Endodermal cell (in vitro differentiated cells): ENCODE measurements at regions not wholly inside any gene's neighbourhood (a gene's known extent, or its start where the extent isn't known, plus 50 kb on each side); places are given as distances from the start of the nearest gene placed in this dataset.

Source experiments
- DNase-seq: peaks from one replicate; pipeline ENCODE4 v3.0.0-alpha.2; 2017
- H3K27ac ChIP-seq: 2 replicates; pipeline ENCODE4 v1.5.1; 2013; ENCODE audit warnings: mild to moderate bottlenecking, low read depth, low read length, moderate library complexity
- H3K27me3 ChIP-seq: 2 replicates; pipeline ENCODE4 v1.6.1; 2013; ENCODE audit warnings: mild to moderate bottlenecking, low read length, moderate library complexity; ENCODE audit not compliant: insufficient read depth, control insufficient read depth, poor library complexity, severe bottlenecking
- H3K36me3 ChIP-seq: 2 replicates; pipeline ENCODE4 v1.7.0; 2013; ENCODE audit warnings: mild to moderate bottlenecking, low read length, moderate library complexity; ENCODE audit not compliant: control insufficient read depth, insufficient read depth
- H3K4me1 ChIP-seq: one replicate; pipeline ENCODE4 v1.7.0; 2013; ENCODE audit warnings: low read length; ENCODE audit not compliant: control insufficient read depth, insufficient read depth
- H3K4me3 ChIP-seq: 2 replicates; pipeline ENCODE4 v1.5.1; 2013; ENCODE audit warnings: mild to moderate bottlenecking, low read length, moderate library complexity
- H3K9ac ChIP-seq: 2 replicates; pipeline ENCODE4 v1.6.1; 2013; ENCODE audit warnings: mild to moderate bottlenecking, low read length, moderate library complexity; ENCODE audit not compliant: poor library complexity, severe bottlenecking; ENCODE audit errors: extremely low read depth
- H3K9me3 ChIP-seq: 2 replicates; pipeline ENCODE4 v1.6.1; 2013; ENCODE audit warnings: mild to moderate bottlenecking, low read length, moderate library complexity; ENCODE audit not compliant: control insufficient read depth
- H3K27ac Mint-ChIP-seq: 2 replicates; pipeline ENCODE4 v1.8.0; 2020; ENCODE audit warnings: mixed read lengths
- H3K27me3 Mint-ChIP-seq: 2 replicates; pipeline ENCODE4 v1.8.0; 2021; ENCODE audit warnings: mild to moderate bottlenecking, mixed read lengths; ENCODE audit not compliant: insufficient read depth
- H3K36me3 Mint-ChIP-seq: 2 replicates; pipeline ENCODE4 v1.8.0; 2020; ENCODE audit warnings: low read depth, mixed read lengths
- H3K4me1 Mint-ChIP-seq: 2 replicates; pipeline ENCODE4 v1.8.0; 2020; ENCODE audit warnings: mixed read lengths
- H3K4me3 Mint-ChIP-seq: 2 replicates; pipeline ENCODE4 v1.8.0; 2020; ENCODE audit warnings: mild to moderate bottlenecking, moderate library complexity, mixed read lengths
- H3K9me3 Mint-ChIP-seq: 2 replicates; pipeline ENCODE4 v1.8.0; 2020; ENCODE audit warnings: mild to moderate bottlenecking, mixed read lengths
- CTCF ChIP-seq: fragments of 200-600 bp; sonication (generic); conservative IDR thresholded peaks from 2 replicates; pipeline ENCODE4 v1.5.0; 2021; ENCODE audit warnings: antibody characterized with exemption, mild to moderate bottlenecking
- WGBS, 2 experiments: methylation state at CpG; one replicate each; pipeline versions ENCODE4 v1.1.5 to v1.1.7; 2013; ENCODE audit warnings: missing lambda C conversion rate in 2 of 2, mixed read lengths in 1 of 2; ENCODE audit not compliant: insufficient coverage in 1 of 2, insufficient read length in 1 of 2; 5-methylcytosine and 5-hydroxymethylcytosine counted together

GRCh38 chr13:73572824-73573223 is 514.0 kb downstream of the KLF5 start:
- H3K9me3 Mint-ChIP-seq, result peaks cover 8% of the 10 kb centered on the region
- H3K9me3 ChIP-seq, result no peaks in the 10 kb centered on the region
- WGBS, 2 experiments, result 72 to 83% methylated on average over 3 of the region's 3 CpGs

GRCh38 chr13:73571376-73571775 is 512.6 kb downstream of the KLF5 start:
- Histone ChIP-seq H3K9me3 (no peaks in the 10 kb centered on the region), H3K27ac (no peak overlapping the region), H3K36me3 (no peaks in the 10 kb centered on the region), H3K4me1 (no peaks in the 10 kb centered on the region), H3K4me3 (no peak overlapping the region), H3K27me3 (peaks cover 4% of the 10 kb centered on the region), H3K9ac (no peak overlapping the region)
- 100% methylated on average over 1 of the region's 1 CpG; no CpG with 5 or more reads in 1 of the 2 experiments for WGBS, 2 experiments
- Mint-ChIP-seq H3K27ac (no peak overlapping the region), H3K36me3 (no peaks in the 10 kb centered on the region), H3K4me1 (peaks cover 2% of the 10 kb centered on the region), H3K4me3 (no peak overlapping the region), H3K27me3 (no peaks in the 10 kb centered on the region), H3K9me3 (peaks cover 5% of the 10 kb centered on the region)
- DNase-seq, result no peak
- TF ChIP-seq CTCF, result no peak

More at GRCh38 chr13:73572824-73573223, 514.0 kb downstream of the KLF5 start:
- no peak overlapping the region for H3K4me3 Mint-ChIP-seq
- H3K27me3 Mint-ChIP-seq, result no peaks in the 10 kb centered on the region
- no peak for TF ChIP-seq CTCF
- Histone ChIP-seq H3K9ac (no peak overlapping the region), H3K36me3 (no peaks in the 10 kb centered on the region), H3K4me3 (no peak overlapping the region), H3K27me3 (no peaks in the 10 kb centered on the region), H3K27ac (no peak overlapping the region), H3K4me1 (no peaks in the 10 kb centered on the region)
- no peaks in the 10 kb centered on the region for H3K36me3 Mint-ChIP-seq
- no peaks in the 10 kb centered on the region for H3K4me1 Mint-ChIP-seq
- H3K27ac Mint-ChIP-seq, result no peak overlapping the region
- no peak for DNase-seq

GRCh38 chr13:73556902-73557301 is 498.1 kb downstream of the KLF5 start:
- DNase-seq, result no peak
- no peaks in the 10 kb centered on the region for H3K27me3 ChIP-seq

More at GRCh38 chr13:73556902-73557301, 498.1 kb downstream of the KLF5 start:
- H3K27me3 Mint-ChIP-seq, result no peaks in the 10 kb centered on the region
- H3K9me3 ChIP-seq, result no peaks in the 10 kb centered on the region
- no peak overlapping the region for H3K9ac ChIP-seq
- no peaks in the 10 kb centered on the region for H3K36me3 ChIP-seq
- H3K27ac Mint-ChIP-seq, result no peak overlapping the region
- H3K27ac ChIP-seq, result no peak overlapping the region
- H3K9me3 Mint-ChIP-seq, result no peaks in the 10 kb centered on the region
- no peak overlapping the region for H3K4me3 Mint-ChIP-seq
- H3K4me1 ChIP-seq, result no peaks in the 10 kb centered on the region
- 90 to 100% methylated on average over 1 to 4 of the region's 4 CpGs for WGBS, 2 experiments
- no peak for TF ChIP-seq CTCF
- no peaks in the 10 kb centered on the region for H3K36me3 Mint-ChIP-seq
- H3K4me1 Mint-ChIP-seq, result no peaks in the 10 kb centered on the region
- H3K4me3 ChIP-seq, result no peak overlapping the region
